H1 (cell line): ENCODE measurements at regions not wholly inside any gene's neighbourhood (a gene's known extent, or its start where the extent isn't known, plus 50 kb on each side); places are given as distances from the start of the nearest gene placed in this dataset.

Experiments
- CTCF ChIA-PET: fragments of 300-600 bp; sonication (Branson Sonifier 250); formaldehyde crosslinking; loops from one replicate; lab custom pipeline; 2021; ENCODE audit not compliant: partially characterized antibody; lab: Charles Lee
- POLR2A ChIA-PET: fragments of 300-600 bp; sonication (Branson Sonifier 250); formaldehyde crosslinking; loops from one replicate; lab custom pipeline; 2021; ENCODE audit warnings: inconsistent platforms; ENCODE audit not compliant: partially characterized antibody; lab: Charles Lee
- DNase-seq, 2 experiments: peaks; one replicate each; pipeline versions ENCODE4 v3.0.0 to v3.0.0-alpha.2; 2010 to 2022; ENCODE audit warnings: low spot score in 2 of 2, low read depth in 1 of 2, mixed read lengths in 1 of 2
- FAIRE-seq: peaks from 2 replicates; lab custom pipeline; 2011; peaks lifted over from hg19 to GRCh38; lab: Jason Lieb, UNC
- H2AFZ ChIP-seq: 2 replicates; pipeline ENCODE4 v1.8.1; 2012; ENCODE audit warnings: low read length, inconsistent platforms
- H2AK5ac ChIP-seq: 2 replicates; pipeline ENCODE4 v1.6.1; 2013; ENCODE audit warnings: low read depth, low read length
- H2BK120ac ChIP-seq: replicated peaks from 2 replicates; pipeline ENCODE3; 2013; ENCODE audit warnings: low read depth, low read length, inconsistent platforms
- H2BK12ac ChIP-seq: 2 replicates; pipeline ENCODE4 v1.6.1; 2013; ENCODE audit warnings: low read depth, low read length
- H2BK15ac ChIP-seq: 2 replicates; pipeline ENCODE4 v1.6.1; 2013; ENCODE audit warnings: low read length
- H2BK20ac ChIP-seq: 2 replicates; pipeline ENCODE4 v1.6.1; 2013; ENCODE audit warnings: low read length
- H2BK5ac ChIP-seq: 2 replicates; pipeline ENCODE4 v1.6.1; 2013; ENCODE audit warnings: low read depth, low read length
- H3K14ac ChIP-seq: 2 replicates; pipeline ENCODE4 v1.6.1; 2013; ENCODE audit warnings: inconsistent platforms; ENCODE audit not compliant: insufficient read length
- H3K18ac ChIP-seq: 2 replicates; pipeline ENCODE4 v1.6.1; 2013; ENCODE audit warnings: low read length; ENCODE audit errors: extremely low read depth
- H3K23ac ChIP-seq: 2 replicates; pipeline ENCODE4 v1.6.1; 2013; ENCODE audit warnings: inconsistent platforms; ENCODE audit not compliant: insufficient read length
- H3K23me2 ChIP-seq: 2 replicates; pipeline ENCODE4 v1.6.1; 2013; ENCODE audit warnings: low read depth, low read length
- H3K27ac ChIP-seq: 2 replicates; pipeline ENCODE4 v1.6.1; 2011; ENCODE audit warnings: low read depth, low read length, inconsistent platforms
- H3K27me3 ChIP-seq, 4 experiments: replicated peaks in 1 of 4; 1 replicate in 1 of 4; 2 replicates in 3 of 4; pipeline versions ENCODE4 v1.6.1 to v1.8.1; 2011 to 2013; ENCODE audit warnings: low read length in 3 of 4, mild to moderate bottlenecking in 3 of 4, inconsistent platforms in 2 of 4, mixed read lengths in 2 of 4, moderate library complexity in 1 of 4; ENCODE audit not compliant: control insufficient read depth in 3 of 4, insufficient read depth in 3 of 4; ENCODE audit errors: extremely low read depth in 1 of 4
- H3K36me3 ChIP-seq, 4 experiments: 2 replicates each; pipeline versions ENCODE4 v1.6.1 to v1.8.1; 2011 to 2013; ENCODE audit warnings: mild to moderate bottlenecking in 4 of 4, low read length in 3 of 4, moderate library complexity in 2 of 4, control low read depth in 1 of 4, inconsistent platforms in 1 of 4; ENCODE audit not compliant: insufficient read depth in 4 of 4, control insufficient read depth in 2 of 4
- H3K4ac ChIP-seq: replicated peaks from 2 replicates; pipeline ENCODE3; 2013; ENCODE audit warnings: low read length, low read depth, mixed read lengths, inconsistent platforms; ENCODE audit not compliant: insufficient read length
- H3K4me1 ChIP-seq, 4 experiments: replicated peaks in 1 of 4; 1 replicate in 1 of 4; 2 replicates in 3 of 4; pipeline versions ENCODE4 v1.6.1 to v1.8.1; 2011 to 2013; ENCODE audit warnings: low read length in 3 of 4, inconsistent platforms in 2 of 4, mixed read lengths in 1 of 4; ENCODE audit not compliant: insufficient read depth in 4 of 4, control insufficient read depth in 3 of 4
- H3K4me2 ChIP-seq, 2 experiments: 2 replicates each; pipeline versions ENCODE4 v1.6.1 to v1.8.1; 2011 to 2013; ENCODE audit warnings: low read depth in 2 of 2, low read length in 2 of 2, control low read depth in 1 of 2, inconsistent platforms in 1 of 2, mild to moderate bottlenecking in 1 of 2; ENCODE audit not compliant: insufficient read depth in 1 of 2
- H3K4me3 ChIP-seq, 4 experiments: fragments of 200-600, 300-600 bp in 1 of 4; sonication (generic), shearing (Covaris generic), sonication (Bioruptor Twin) in 1 of 4; 2 replicates each; pipeline versions ENCODE4 v1.5.1 to v1.8.1; 2011 to 2016; ENCODE audit warnings: low read length in 4 of 4, low read depth in 3 of 4, control low read depth in 2 of 4, inconsistent platforms in 2 of 4, mild to moderate bottlenecking in 2 of 4, mixed read lengths in 1 of 4, moderate library complexity in 1 of 4; ENCODE audit not compliant: insufficient read depth in 2 of 4; ENCODE audit errors: extremely low read depth in 1 of 4
- H3K56ac ChIP-seq: replicated peaks from 2 replicates; pipeline ENCODE3; 2013; ENCODE audit warnings: low read depth, mild to moderate bottlenecking, mixed read lengths, low read length, inconsistent platforms; ENCODE audit not compliant: insufficient read length
- H3K79me1 ChIP-seq: 2 replicates; pipeline ENCODE4 v1.6.1; 2013; ENCODE audit warnings: low read depth, low read length, control low read depth
- H3K79me2 ChIP-seq, 2 experiments: 2 replicates each; pipeline versions ENCODE4 v1.6.1 to v1.8.1; 2012 to 2013; ENCODE audit warnings: low read length in 2 of 2, mild to moderate bottlenecking in 2 of 2, inconsistent platforms in 1 of 2; ENCODE audit not compliant: insufficient read depth in 2 of 2, control insufficient read depth in 1 of 2
- H3K9ac ChIP-seq, 4 experiments: replicated peaks in 1 of 4; 1 replicate in 1 of 4; 2 replicates in 3 of 4; pipeline versions ENCODE4 v1.6.1 to v1.8.1; 2011 to 2013; ENCODE audit warnings: low read depth in 3 of 4, low read length in 3 of 4, control low read depth in 2 of 4, mild to moderate bottlenecking in 2 of 4, moderate library complexity in 2 of 4, inconsistent platforms in 1 of 4; ENCODE audit errors: extremely low read depth in 1 of 4
- H3K9me3 ChIP-seq, 2 experiments: 2 replicates each; pipeline versions ENCODE4 v1.6.1 to v1.8.1; 2012 to 2013; ENCODE audit warnings: mild to moderate bottlenecking in 2 of 2, moderate library complexity in 2 of 2, control low read depth in 1 of 2, inconsistent platforms in 1 of 2, low read depth in 1 of 2, low read length in 1 of 2, mixed read lengths in 1 of 2; ENCODE audit not compliant: insufficient read depth in 2 of 2
- H4K20me1 ChIP-seq, 2 experiments: replicated peaks in 1 of 2; 2 replicates each; pipeline versions ENCODE3 to v1.8.1; 2011 to 2013; ENCODE audit warnings: inconsistent platforms in 2 of 2, low read length in 2 of 2, mild to moderate bottlenecking in 1 of 2; ENCODE audit not compliant: insufficient read depth in 2 of 2, control insufficient read depth in 1 of 2
- H4K5ac ChIP-seq: 2 replicates; pipeline ENCODE4 v1.6.1; 2013; ENCODE audit warnings: low read length, low read depth, mixed read lengths, inconsistent platforms; ENCODE audit not compliant: insufficient read length
- H4K8ac ChIP-seq: 2 replicates; pipeline ENCODE4 v1.8.0; 2013; ENCODE audit warnings: mild to moderate bottlenecking, moderate library complexity, low read length, inconsistent platforms; ENCODE audit not compliant: insufficient read depth; ENCODE audit errors: extremely low read depth
- H4K91ac ChIP-seq: replicated peaks from 2 replicates; pipeline ENCODE3; 2013; ENCODE audit warnings: low read length, mixed read lengths, inconsistent platforms; ENCODE audit not compliant: insufficient read length
- GABPA ChIP-seq: IDR thresholded peaks from 2 replicates; pipeline ENCODE4 v1.6.1; 2011; ENCODE audit warnings: mild to moderate bottlenecking, low read length, moderate library complexity, borderline replicate concordance; ENCODE audit not compliant: insufficient read depth
- KDM4A ChIP-seq: IDR thresholded peaks from one replicate; pipeline ENCODE4 v1.7.1; 2012; ENCODE audit warnings: low read depth, mild to moderate bottlenecking, moderate library complexity, low read length, inconsistent platforms; ENCODE audit not compliant: severe bottlenecking
- KDM5A ChIP-seq: fragments of 200-600 bp; IDR thresholded peaks from 2 replicates; pipeline ENCODE4 v1.7.1; 2012; ENCODE audit warnings: mild to moderate bottlenecking, low read length, inconsistent platforms, mixed read lengths
- NRF1 ChIP-seq: IDR thresholded peaks from 2 replicates; pipeline ENCODE4 v1.6.1; 2011; ENCODE audit warnings: mild to moderate bottlenecking, low read depth, low read length, improper control_type of control experiment
- SAP30 ChIP-seq: fragments of 300-600 bp; sonication (generic); IDR thresholded peaks from 2 replicates; pipeline ENCODE4 v1.7.1; 2012; ENCODE audit warnings: low read length, moderate library complexity, mild to moderate bottlenecking, inconsistent platforms; ENCODE audit not compliant: insufficient read depth, insufficient replicate concordance
- SIX5 ChIP-seq: IDR thresholded peaks from 2 replicates; pipeline ENCODE4 v1.6.1; 2011; ENCODE audit warnings: mild to moderate bottlenecking, low read depth, low read length
- SUZ12 ChIP-seq: fragments of 200-600 bp; sonication (generic); IDR thresholded peaks from 2 replicates; pipeline ENCODE4 v1.6.1; 2012; ENCODE audit warnings: mild to moderate bottlenecking, inconsistent platforms, low read length, moderate library complexity, mixed read lengths
- YY1 ChIP-seq: IDR thresholded peaks from 2 replicates; pipeline ENCODE4 v1.6.1; 2011; ENCODE audit warnings: low read depth, mild to moderate bottlenecking, low read length
- ZNF274 ChIP-seq: IDR thresholded peaks from 2 replicates; pipeline ENCODE4 v1.7.0; 2012; ENCODE audit warnings: low read length, borderline replicate concordance; ENCODE audit errors: extremely low read depth
- WGBS, 2 experiments: shearing (Covaris generic) in 1 of 2; methylation state at CpG; one replicate each; pipeline versions ENCODE4 v1.1.6 to v1.1.7; 2013 to 2015; ENCODE audit warnings: low lambda C conversion rate in 2 of 2, mixed read lengths in 2 of 2, inconsistent platforms in 1 of 2, low coverage in 1 of 2, missing lambda C conversion rate in 1 of 2; ENCODE audit not compliant: insufficient replicate concordance in 2 of 2, insufficient coverage in 1 of 2, insufficient read length in 1 of 2; ENCODE audit errors: extremely low coverage in 1 of 2, missing lambda C conversion rate in 1 of 2; 5-methylcytosine and 5-hydroxymethylcytosine counted together

GRCh38 chr11:15655552-15655951 is 540.8 kb downstream of the INSC start:
- ChIA-PET POLR2A (no interaction called here), CTCF (interaction anchor here (1.0 to 1.8 kb wide), 2 partner anchors 26 to 116 kb away, joined by 3 to 8 read pairs; no protein-coding TSS in a partner anchor)
- Histone ChIP-seq H3K27me3 (peaks cover 0 to 3% (median 0%) of the 10 kb centered on the region in 4 experiments; a peak in 1 of 7 replicates), H3K79me1 (no peaks in the 10 kb centered on the region), H2BK15ac (no peak overlapping the region), H2BK20ac (no peak overlapping the region), H4K8ac (no peak overlapping the region), H2BK120ac (no peak overlapping the region), H4K20me1 (no peaks in the 10 kb centered on the region), H2BK12ac (no peak overlapping the region), H3K9me3 (no peaks in the 10 kb centered on the region), H2BK5ac (no peak overlapping the region), H3K23me2 (no peaks in the 10 kb centered on the region; the same call in 1 of the 2 replicates), H3K79me2 (no peaks in the 10 kb centered on the region), H4K91ac (no peak overlapping the region), H3K4me1 (peaks cover 0 to 3% (median 2%) of the 10 kb centered on the region in 4 experiments; a peak in 6 of 7 replicates), H2AFZ (no peak overlapping the region), H3K4ac (no peak overlapping the region), H3K9ac (no peak overlapping the region), H2AK5ac (no peak overlapping the region), H4K5ac (no peak overlapping the region), H3K36me3 (no peaks in the 10 kb centered on the region), H3K14ac (no peak overlapping the region), H3K56ac (no peak overlapping the region), H3K18ac (no peak overlapping the region), H3K23ac (no peak overlapping the region), H3K4me2 (no peak overlapping the region), H3K4me3 (no peak overlapping the region), H3K27ac (no peak overlapping the region)
- DNase-seq (no peak), FAIRE-seq (no peak)
- no peak for TF ChIP-seq SUZ12
- TF ChIP-seq KDM5A = no peak
- no peak for TF ChIP-seq SIX5
- TF ChIP-seq KDM4A = no peak
- no peak for TF ChIP-seq NRF1
- no peak for TF ChIP-seq GABPA
- TF ChIP-seq ZNF274 = no peak
- TF ChIP-seq YY1 = no peak
- no peak for TF ChIP-seq SAP30
- WGBS, 2 experiments = 93% methylated on average over 8 of the region's 8 CpGs; no CpG with 5 or more reads in 1 of the 2 experiments
